ENCODE measurements at regions not wholly inside any gene's neighbourhood (a gene's known extent, or its start where the extent isn't known, plus 50 kb on each side); places are given as distances from the start of the nearest gene placed in this dataset.

DNA sequence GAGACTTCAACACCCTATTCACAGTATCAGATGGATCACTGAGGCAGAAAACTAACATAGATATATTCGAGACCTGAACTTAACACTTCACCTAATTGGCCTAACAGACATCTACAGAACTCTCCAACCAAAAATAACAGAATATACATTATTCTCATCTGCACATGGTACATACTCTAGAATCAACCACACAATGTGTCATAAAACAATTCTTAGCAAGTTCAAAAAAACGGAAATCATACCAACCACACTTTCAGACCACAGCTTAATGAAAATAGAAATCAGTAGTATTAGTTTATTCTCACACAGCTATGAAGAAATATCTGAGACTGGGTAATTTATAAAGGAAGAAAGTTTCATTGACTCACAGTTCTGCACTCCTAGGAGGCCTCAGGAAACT lies 387.9 kb downstream of the DEPDC1B start:
- no peak for DNase-seq (ENCODE audit: low read depth)
- TF ChIP-seq, protein P1, sequence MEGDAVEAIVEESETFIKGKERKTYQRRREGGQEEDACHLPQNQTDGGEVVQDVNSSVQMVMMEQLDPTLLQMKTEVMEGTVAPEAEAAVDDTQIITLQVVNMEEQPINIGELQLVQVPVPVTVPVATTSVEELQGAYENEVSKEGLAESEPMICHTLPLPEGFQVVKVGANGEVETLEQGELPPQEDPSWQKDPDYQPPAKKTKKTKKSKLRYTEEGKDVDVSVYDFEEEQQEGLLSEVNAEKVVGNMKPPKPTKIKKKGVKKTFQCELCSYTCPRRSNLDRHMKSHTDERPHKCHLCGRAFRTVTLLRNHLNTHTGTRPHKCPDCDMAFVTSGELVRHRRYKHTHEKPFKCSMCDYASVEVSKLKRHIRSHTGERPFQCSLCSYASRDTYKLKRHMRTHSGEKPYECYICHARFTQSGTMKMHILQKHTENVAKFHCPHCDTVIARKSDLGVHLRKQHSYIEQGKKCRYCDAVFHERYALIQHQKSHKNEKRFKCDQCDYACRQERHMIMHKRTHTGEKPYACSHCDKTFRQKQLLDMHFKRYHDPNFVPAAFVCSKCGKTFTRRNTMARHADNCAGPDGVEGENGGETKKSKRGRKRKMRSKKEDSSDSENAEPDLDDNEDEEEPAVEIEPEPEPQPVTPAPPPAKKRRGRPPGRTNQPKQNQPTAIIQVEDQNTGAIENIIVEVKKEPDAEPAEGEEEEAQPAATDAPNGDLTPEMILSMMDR (conservative IDR thresholded peaks at IDR 0.05; ENCODE audit: low read depth, low read length) = no peak
- H3K4me3 ChIP-seq (ENCODE audit: low read depth, low read length) = no peak overlapping the region

DNA sequence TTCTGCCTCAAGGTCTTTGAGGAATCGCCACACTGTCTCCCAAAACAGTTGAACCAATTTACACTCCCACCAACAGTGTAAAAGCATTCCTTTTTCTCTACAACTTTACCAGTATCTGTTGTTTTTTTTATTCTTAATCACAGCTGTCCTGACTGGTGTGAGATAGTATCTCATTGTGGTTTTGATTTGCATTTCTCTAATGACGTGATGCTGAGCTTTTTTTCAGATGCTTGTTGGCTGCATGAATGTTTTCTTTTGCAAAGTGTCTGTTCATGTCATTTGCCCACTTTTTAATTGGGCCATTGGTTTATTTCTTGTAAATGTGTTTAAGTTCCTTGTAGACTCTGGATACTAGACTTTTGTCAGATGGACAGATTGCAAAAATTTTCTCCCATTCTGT lies 400.0 kb downstream of the DEPDC1B start:
- no peak for DNase-seq (ENCODE audit: low read depth)
- TF ChIP-seq, protein P1 (conservative IDR thresholded peaks at IDR 0.05; ENCODE audit: low read depth, low read length) = no peak
- no peak overlapping the region for H3K4me3 ChIP-seq (ENCODE audit: low read depth, low read length)

DNA sequence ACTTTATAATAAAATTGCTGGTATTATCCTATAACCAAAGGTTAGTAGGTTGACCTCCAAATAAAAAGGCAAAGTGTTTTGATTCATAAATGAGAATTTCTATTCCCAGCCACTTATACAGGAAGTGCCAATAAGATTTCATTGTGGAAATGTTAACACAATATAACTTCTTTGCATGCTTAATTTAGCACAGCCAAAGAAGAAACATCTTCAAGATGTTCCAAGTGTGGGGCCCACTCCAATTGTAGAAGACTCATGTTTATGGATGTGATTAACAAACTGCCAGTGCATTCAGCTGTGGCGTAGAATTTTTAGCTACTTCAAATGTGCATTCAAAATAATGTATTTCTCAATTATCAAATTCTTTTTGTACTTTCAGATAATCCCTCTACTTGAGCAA lies 402.3 kb downstream of the DEPDC1B start:
- DNase-seq (ENCODE audit: low read depth) = no peak
- H3K4me3 ChIP-seq (ENCODE audit: low read depth, low read length) = no peak overlapping the region
- TF ChIP-seq, protein P1 (conservative IDR thresholded peaks at IDR 0.05; ENCODE audit: low read depth, low read length) = no peak

GRCh38 chr5:60295423-60295822 lies 401.9 kb upstream of the PDE4D start:
- TF ChIP-seq, protein P1 (conservative IDR thresholded peaks at IDR 0.05; ENCODE audit: low read depth, low read length) = peak; percentile 97
- H3K4me3 ChIP-seq (ENCODE audit: low read depth, low read length) = no peak overlapping the region
- DNase-seq (ENCODE audit: low read depth) = no peak

- TF ChIP-seq, protein P1 (conservative IDR thresholded peaks at IDR 0.05; ENCODE audit: low read depth, low read length) = no peak
- H3K4me3 ChIP-seq (ENCODE audit: low read depth, low read length) = no peak overlapping the region
- no peak for DNase-seq (ENCODE audit: low read depth)
Observed at GRCh38 chr5:60293518-60293917, 400.0 kb upstream of the PDE4D start.

DNA sequence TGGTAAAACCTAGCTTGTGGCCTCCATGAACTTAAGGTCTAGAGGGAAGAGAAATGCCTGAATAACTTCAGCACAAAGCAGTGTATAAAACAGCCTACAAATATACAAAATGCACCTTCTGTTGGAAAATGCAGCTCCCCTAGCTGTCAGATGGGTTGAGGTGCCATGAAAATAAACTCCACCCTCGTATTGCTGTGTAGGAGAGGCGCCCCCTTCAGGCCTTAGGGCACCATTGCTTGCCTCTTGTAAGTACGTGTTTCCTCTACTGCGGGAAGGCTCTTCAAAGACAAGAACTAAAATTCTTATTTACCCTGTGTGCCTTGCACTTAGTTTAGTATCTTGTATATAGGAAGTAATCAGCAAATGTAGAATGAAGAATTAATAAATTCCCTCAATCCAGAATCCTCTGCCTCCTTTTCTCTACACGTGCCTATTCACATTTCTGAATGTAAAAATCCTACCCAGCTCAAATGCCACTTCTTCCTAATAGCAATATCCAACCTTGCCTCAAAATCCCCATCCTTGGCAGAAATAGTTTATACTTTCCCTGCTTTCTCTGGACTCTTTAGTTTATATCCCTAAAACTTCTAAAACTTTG lies 393.7 kb upstream of the PDE4D start:
- peak; percentile 32 for DNase-seq (ENCODE audit: low read depth)
- TF ChIP-seq, protein P1 (conservative IDR thresholded peaks at IDR 0.05; ENCODE audit: low read depth, low read length) = peak; percentile 99
- no peak overlapping the region for H3K4me3 ChIP-seq (ENCODE audit: low read depth, low read length)

GRCh38 chr5:60285910-60286309 lies 392.4 kb upstream of the PDE4D start:
- TF ChIP-seq, protein P1 (conservative IDR thresholded peaks at IDR 0.05; ENCODE audit: low read depth, low read length) = no peak
- no peak overlapping the region for H3K4me3 ChIP-seq (ENCODE audit: low read depth, low read length)
- no peak for DNase-seq (ENCODE audit: low read depth)
